Astrocyte (in vitro differentiated cells and primary cell): ENCODE measurements at regions not wholly inside any gene's neighbourhood (a gene's known extent, or its start where the extent isn't known, plus 50 kb on each side); places are given as distances from the start of the nearest gene placed in this dataset.

ENCODE experiments used
- CTCF ChIP-seq: IDR thresholded peaks from 2 replicates; pipeline ENCODE4 v1.5.1; 2011; ENCODE audit warnings: low read depth, mild to moderate bottlenecking, inconsistent platforms, low read length, moderate library complexity; ENCODE audit not compliant: insufficient read depth
- EZH2 ChIP-seq: IDR thresholded peaks from 2 replicates; pipeline ENCODE4 v1.6.1; 2012; ENCODE audit warnings: mild to moderate bottlenecking, low read length, inconsistent platforms; ENCODE audit not compliant: insufficient read depth

GRCh38 chr1:69120817-69121216 lies 446.9 kb upstream of the LRRC7 start:
- TF ChIP-seq CTCF: no peak
- no peak for TF ChIP-seq EZH2
